Inferior parietal cortex (tissue), 1 donor: ENCODE measurements at regions not wholly inside any gene's neighbourhood (a gene's known extent, or its start where the extent isn't known, plus 50 kb on each side); places are given as distances from the start of the nearest gene placed in this dataset.
"Not testable (repeated sequence)": the region's sequence is repeated elsewhere in the genome, so short reads cannot be mapped to it uniquely, and the experiment has no call there.

Source experiments
- DNase-seq: peaks from one replicate; pipeline ENCODE4 v3.0.0-alpha.2; 2016; ENCODE audit errors: extremely low spot score

GRCh38 chr11:67940440-67940839 is 63.5 kb downstream of the UNC93B1 start:
- DNase-seq, result not testable (repeated sequence)

- not testable (repeated sequence) for DNase-seq
Measured at GRCh38 chr11:67938964-67939363, 64.9 kb downstream of the UNC93B1 start.

- DNase-seq, result not testable (repeated sequence)
Measured at GRCh38 chr11:67938371-67938770, 65.5 kb downstream of the UNC93B1 start.

GRCh38 chr11:67923565-67923964 is 80.3 kb downstream of the UNC93B1 start:
- not testable (repeated sequence) for DNase-seq

- not testable (repeated sequence) for DNase-seq
Measured at GRCh38 chr11:67920546-67920945, 83.4 kb downstream of the UNC93B1 start.

- not testable (repeated sequence) for DNase-seq
Measured at GRCh38 chr11:67912184-67912583, 91.7 kb downstream of the UNC93B1 start.

- not testable (repeated sequence) for DNase-seq
Measured at GRCh38 chr11:67911211-67911610, 92.7 kb downstream of the UNC93B1 start.

- not testable (repeated sequence) for DNase-seq
Measured at GRCh38 chr11:67910803-67911202, 93.1 kb downstream of the UNC93B1 start.

- DNase-seq, result not testable (repeated sequence)
Measured at GRCh38 chr11:67906969-67907368, 96.9 kb downstream of the UNC93B1 start.

GRCh38 chr11:67899462-67899861 is 104.4 kb downstream of the UNC93B1 start:
- not testable (repeated sequence) for DNase-seq

- DNase-seq, result not testable (repeated sequence)
Measured at GRCh38 chr11:67893487-67893886, 110.4 kb downstream of the UNC93B1 start.

GRCh38 chr11:67889646-67890045 is 114.3 kb downstream of the UNC93B1 start:
- not testable (repeated sequence) for DNase-seq

- DNase-seq, result not testable (repeated sequence)
Measured at GRCh38 chr11:67888056-67888455, 115.8 kb downstream of the UNC93B1 start.

- not testable (repeated sequence) for DNase-seq
Measured at GRCh38 chr11:67886672-67887071, 117.2 kb downstream of the UNC93B1 start.

GRCh38 chr11:67886207-67886606 is 117.7 kb downstream of the UNC93B1 start:
- DNase-seq, result not testable (repeated sequence)

GRCh38 chr11:67885574-67885973 is 118.3 kb downstream of the UNC93B1 start:
- DNase-seq, result not testable (repeated sequence)

- DNase-seq, result not testable (repeated sequence)
Measured at GRCh38 chr11:67884761-67885558, 118.9 kb downstream of the UNC93B1 start.

GRCh38 chr11:67884073-67884757 is 119.7 kb downstream of the UNC93B1 start:
- not testable (repeated sequence) for DNase-seq

- DNase-seq, result not testable (repeated sequence)
Measured at GRCh38 chr11:67882304-67882703, 121.6 kb downstream of the UNC93B1 start.

GRCh38 chr11:67881836-67882235 is 122.1 kb downstream of the UNC93B1 start:
- DNase-seq, result not testable (repeated sequence)

GRCh38 chr11:67880594-67881196 is 123.2 kb downstream of the UNC93B1 start:
- not testable (repeated sequence) for DNase-seq

GRCh38 chr11:67878666-67879065 is 125.2 kb downstream of the UNC93B1 start:
- not testable (repeated sequence) for DNase-seq
